ENCODE measurements at regions not wholly inside any gene's neighbourhood (a gene's known extent, or its start where the extent isn't known, plus 50 kb on each side); places are given as distances from the start of the nearest gene placed in this dataset.
A peak's percentile ranks its signal among the peaks of the same experiment; 100 is the strongest.

GRCh38 chr3:154955907-154956533 is 124.1 kb upstream of the MME start:
- TF ChIP-seq, protein P1, sequence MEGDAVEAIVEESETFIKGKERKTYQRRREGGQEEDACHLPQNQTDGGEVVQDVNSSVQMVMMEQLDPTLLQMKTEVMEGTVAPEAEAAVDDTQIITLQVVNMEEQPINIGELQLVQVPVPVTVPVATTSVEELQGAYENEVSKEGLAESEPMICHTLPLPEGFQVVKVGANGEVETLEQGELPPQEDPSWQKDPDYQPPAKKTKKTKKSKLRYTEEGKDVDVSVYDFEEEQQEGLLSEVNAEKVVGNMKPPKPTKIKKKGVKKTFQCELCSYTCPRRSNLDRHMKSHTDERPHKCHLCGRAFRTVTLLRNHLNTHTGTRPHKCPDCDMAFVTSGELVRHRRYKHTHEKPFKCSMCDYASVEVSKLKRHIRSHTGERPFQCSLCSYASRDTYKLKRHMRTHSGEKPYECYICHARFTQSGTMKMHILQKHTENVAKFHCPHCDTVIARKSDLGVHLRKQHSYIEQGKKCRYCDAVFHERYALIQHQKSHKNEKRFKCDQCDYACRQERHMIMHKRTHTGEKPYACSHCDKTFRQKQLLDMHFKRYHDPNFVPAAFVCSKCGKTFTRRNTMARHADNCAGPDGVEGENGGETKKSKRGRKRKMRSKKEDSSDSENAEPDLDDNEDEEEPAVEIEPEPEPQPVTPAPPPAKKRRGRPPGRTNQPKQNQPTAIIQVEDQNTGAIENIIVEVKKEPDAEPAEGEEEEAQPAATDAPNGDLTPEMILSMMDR (IDR thresholded peaks at IDR 0.05): no peak
- H3K27me3 ChIP-seq: no peaks in the 10 kb centered on the region
- DNase-seq (peak in 1 of 4 donors; percentile 16), ATAC-seq (no peak)
- peaks cover 0 to 8% of the 10 kb centered on the region in 2 donors for H3K9me3 ChIP-seq
- no peaks in the 10 kb centered on the region for H3K4me1 ChIP-seq
- no peaks in the 10 kb centered on the region for H3K36me3 ChIP-seq
- no peak overlapping the region for H3K27ac ChIP-seq
- intact Hi-C loops (cut with DNase I): no loop called here
- H3K4me3 ChIP-seq: no peak overlapping the region

GRCh38 chr3:154954757-154955156 is 125.4 kb upstream of the MME start:
- ATAC-seq: peak; percentile 75
- TF ChIP-seq, protein P1 (IDR thresholded peaks at IDR 0.05): peak; percentile 11 to 18
- intact Hi-C loops (cut with DNase I): no loop called here
- no peaks in the 10 kb centered on the region for H3K27me3 ChIP-seq
- no peak overlapping the region for H3K27ac ChIP-seq
- peaks cover 0 to 17% of the 10 kb centered on the region in 2 donors for H3K9me3 ChIP-seq
- no peak for DNase-seq
- no peak overlapping the region for H3K4me3 ChIP-seq
- no peaks in the 10 kb centered on the region for H3K4me1 ChIP-seq
- no peaks in the 10 kb centered on the region for H3K36me3 ChIP-seq

GRCh38 chr3:154953538-154953937 is 126.6 kb upstream of the MME start:
- no peak for DNase-seq
- Histone ChIP-seq H3K36me3 (no peaks in the 10 kb centered on the region), H3K4me1 (no peaks in the 10 kb centered on the region), H3K27ac (no peak overlapping the region), H3K9me3 (peaks cover 0 to 20% of the 10 kb centered on the region in 2 donors), H3K4me3 (no peak overlapping the region), H3K27me3 (no peaks in the 10 kb centered on the region)
- TF ChIP-seq, protein P1 (IDR thresholded peaks at IDR 0.05): no peak
- no peak for ATAC-seq
- intact Hi-C loops (cut with DNase I): no loop called here

GRCh38 chr3:154952553-154952952 is 127.6 kb upstream of the MME start:
- Histone ChIP-seq H3K27me3 (no peaks in the 10 kb centered on the region), H3K27ac (no peak overlapping the region), H3K9me3 (peaks cover 0 to 20% of the 10 kb centered on the region in 2 donors), H3K4me3 (no peak overlapping the region), H3K36me3 (no peaks in the 10 kb centered on the region), H3K4me1 (no peaks in the 10 kb centered on the region)
- TF ChIP-seq, protein P1 (IDR thresholded peaks at IDR 0.05): no peak
- intact Hi-C loops (cut with DNase I): no loop called here
- ATAC-seq: no peak
- DNase-seq: no peak

DNA sequence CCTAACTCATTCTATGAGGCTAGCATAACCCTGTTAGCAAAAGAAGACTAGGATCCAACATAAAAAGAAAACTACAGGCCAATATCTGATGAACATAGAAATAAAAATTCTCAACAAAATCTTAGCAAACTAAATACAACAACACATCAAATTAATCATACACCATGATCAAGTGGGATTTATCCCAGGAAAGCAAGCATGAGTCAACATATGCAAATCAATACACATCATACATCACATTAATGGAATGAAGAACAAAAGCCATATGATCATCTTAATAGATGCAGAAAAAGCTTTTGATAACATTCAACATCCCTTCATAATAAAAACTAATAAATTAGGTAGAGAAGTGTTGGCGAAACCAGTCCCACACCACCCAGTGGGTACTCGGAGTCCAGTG is 136.1 kb upstream of the MME start:
- Histone ChIP-seq H3K4me1 (no peaks in the 10 kb centered on the region), H3K4me3 (no peak overlapping the region), H3K36me3 (no peaks in the 10 kb centered on the region), H3K27me3 (no peaks in the 10 kb centered on the region), H3K9me3 (peaks cover 0 to 16% of the 10 kb centered on the region in 2 donors), H3K27ac (no peak overlapping the region)
- intact Hi-C loops (cut with DNase I): no loop called here
- DNase-seq: no peak
- TF ChIP-seq, protein P1 (IDR thresholded peaks at IDR 0.05): no peak
- no peak for ATAC-seq
